ENCODE measurements at regions not wholly inside any gene's neighbourhood (a gene's known extent, or its start where the extent isn't known, plus 50 kb on each side); places are given as distances from the start of the nearest gene placed in this dataset.

DNA sequence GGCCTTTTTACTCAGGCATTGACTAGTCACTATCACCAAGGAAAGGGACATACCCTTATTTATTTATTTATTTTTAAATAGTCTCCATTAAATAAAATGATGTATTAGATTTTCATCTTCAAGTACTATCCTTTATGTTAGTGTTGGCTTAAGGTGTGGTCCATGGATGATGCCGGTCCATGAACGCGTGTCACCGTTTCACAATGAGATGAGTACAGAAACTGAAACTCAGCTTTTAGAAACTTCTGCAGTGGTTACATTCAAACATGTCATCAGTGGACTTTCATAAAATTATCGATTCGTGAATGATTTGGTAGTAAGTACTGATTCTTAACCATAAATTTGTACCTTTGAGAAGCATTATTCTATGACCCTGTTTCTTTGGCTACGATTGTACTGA lies 166.6 kb downstream of the SATB1 start:
- no peaks in the 10 kb centered on the region for H3K27me3 ChIP-seq (ENCODE audit: control insufficient read depth, low read length)
- no peaks in the 10 kb centered on the region for H3K36me3 ChIP-seq (ENCODE audit: control insufficient read depth, low read length)
- TF ChIP-seq, protein P1, sequence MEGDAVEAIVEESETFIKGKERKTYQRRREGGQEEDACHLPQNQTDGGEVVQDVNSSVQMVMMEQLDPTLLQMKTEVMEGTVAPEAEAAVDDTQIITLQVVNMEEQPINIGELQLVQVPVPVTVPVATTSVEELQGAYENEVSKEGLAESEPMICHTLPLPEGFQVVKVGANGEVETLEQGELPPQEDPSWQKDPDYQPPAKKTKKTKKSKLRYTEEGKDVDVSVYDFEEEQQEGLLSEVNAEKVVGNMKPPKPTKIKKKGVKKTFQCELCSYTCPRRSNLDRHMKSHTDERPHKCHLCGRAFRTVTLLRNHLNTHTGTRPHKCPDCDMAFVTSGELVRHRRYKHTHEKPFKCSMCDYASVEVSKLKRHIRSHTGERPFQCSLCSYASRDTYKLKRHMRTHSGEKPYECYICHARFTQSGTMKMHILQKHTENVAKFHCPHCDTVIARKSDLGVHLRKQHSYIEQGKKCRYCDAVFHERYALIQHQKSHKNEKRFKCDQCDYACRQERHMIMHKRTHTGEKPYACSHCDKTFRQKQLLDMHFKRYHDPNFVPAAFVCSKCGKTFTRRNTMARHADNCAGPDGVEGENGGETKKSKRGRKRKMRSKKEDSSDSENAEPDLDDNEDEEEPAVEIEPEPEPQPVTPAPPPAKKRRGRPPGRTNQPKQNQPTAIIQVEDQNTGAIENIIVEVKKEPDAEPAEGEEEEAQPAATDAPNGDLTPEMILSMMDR (IDR thresholded peaks at IDR 0.05; ENCODE audit: low read depth, low read length, poor library complexity, severe bottlenecking) = no peak
- TF ChIP-seq EZH2phosphoT487 (IDR thresholded peaks at IDR 0.05; ENCODE audit: borderline replicate concordance, low read length) = no peak
- no peak overlapping the region for H3K4me2 ChIP-seq (ENCODE audit: low read length)
- H3K4me1 ChIP-seq (ENCODE audit: control insufficient read depth, low read length) = no peaks in the 10 kb centered on the region
- H3K4me3 ChIP-seq (ENCODE audit: low read length) = no peak overlapping the region
- H3F3A ChIP-seq (ENCODE audit: control insufficient read depth, insufficient read depth) = no peaks in the 10 kb centered on the region
- no peaks in the 10 kb centered on the region for H3K79me2 ChIP-seq (ENCODE audit: control insufficient read depth, low read length)
- no peaks in the 10 kb centered on the region for H3K9me3 ChIP-seq (ENCODE audit: control insufficient read depth, insufficient read depth, low read length)
- no peaks in the 10 kb centered on the region for H3K9me2 ChIP-seq (replicated peaks; ENCODE audit: control insufficient read depth, low read length)
- H4K20me1 ChIP-seq (ENCODE audit: control insufficient read depth, insufficient read depth, low read depth, low read length) = no peaks in the 10 kb centered on the region
- no peak overlapping the region for H3K27ac ChIP-seq (ENCODE audit: low read depth, low read length)

DNA sequence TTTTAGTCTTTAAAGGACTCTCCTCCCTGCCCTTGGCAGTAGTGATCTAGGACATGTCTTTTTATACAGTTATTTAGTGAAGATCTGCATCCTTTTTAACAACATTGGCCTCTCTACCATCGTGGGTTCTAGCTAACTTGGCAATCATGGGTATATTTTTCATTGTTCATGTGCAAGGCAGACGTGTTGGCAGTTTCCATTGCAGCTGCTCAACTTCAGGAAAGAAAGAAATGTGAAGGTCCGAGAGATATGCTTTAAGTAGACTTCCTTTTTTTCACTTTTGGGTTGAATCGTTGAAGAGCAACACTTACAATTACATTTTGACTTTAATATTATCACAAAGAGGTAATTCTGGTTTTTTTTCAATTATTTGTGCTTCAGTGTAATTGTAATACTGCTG lies 172.6 kb downstream of the SATB1 start:
- Histone ChIP-seq H3K4me1 (ENCODE audit: control insufficient read depth, low read length) (peaks cover 5% of the 10 kb centered on the region), H3K9me3 (ENCODE audit: control insufficient read depth, insufficient read depth, low read length) (no peaks in the 10 kb centered on the region), H4K20me1 (ENCODE audit: control insufficient read depth, insufficient read depth, low read depth, low read length) (no peaks in the 10 kb centered on the region), H3K36me3 (ENCODE audit: control insufficient read depth, low read length) (no peaks in the 10 kb centered on the region), H3K4me2 (ENCODE audit: low read length) (no peak overlapping the region), H3K9me2 (replicated peaks; ENCODE audit: control insufficient read depth, low read length) (no peaks in the 10 kb centered on the region), H3K27ac (ENCODE audit: low read depth, low read length) (no peak overlapping the region), H3K4me3 (ENCODE audit: low read length) (no peak overlapping the region), H3K27me3 (ENCODE audit: control insufficient read depth, low read length) (no peaks in the 10 kb centered on the region), H3F3A (ENCODE audit: control insufficient read depth, insufficient read depth) (no peaks in the 10 kb centered on the region), H3K79me2 (ENCODE audit: control insufficient read depth, low read length) (no peaks in the 10 kb centered on the region)
- TF ChIP-seq, protein P1 (IDR thresholded peaks at IDR 0.05; ENCODE audit: low read depth, low read length, poor library complexity, severe bottlenecking) = no peak
- TF ChIP-seq EZH2phosphoT487 (IDR thresholded peaks at IDR 0.05; ENCODE audit: borderline replicate concordance, low read length) = no peak

DNA sequence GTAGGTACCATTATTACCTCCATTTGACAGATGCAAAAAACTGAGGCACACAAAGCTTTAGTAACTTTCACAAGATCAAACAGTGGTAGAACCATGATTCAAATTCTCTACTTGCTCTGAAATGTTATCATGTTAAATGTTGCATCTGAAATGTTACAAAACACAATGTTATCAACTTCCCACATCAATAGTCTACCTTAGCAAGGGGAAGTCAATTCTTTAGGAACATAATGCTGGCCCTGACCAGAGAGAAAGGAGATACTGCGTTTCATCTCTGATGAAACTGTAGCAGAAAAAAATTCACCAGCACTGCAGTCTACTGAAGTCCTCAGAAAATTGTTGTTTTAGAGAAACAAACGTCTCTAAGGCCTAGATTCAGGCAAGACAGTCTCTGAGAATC lies 174.1 kb downstream of the SATB1 start:
- H3K9me2 ChIP-seq (replicated peaks; ENCODE audit: control insufficient read depth, low read length) = no peaks in the 10 kb centered on the region
- TF ChIP-seq EZH2phosphoT487 (IDR thresholded peaks at IDR 0.05; ENCODE audit: borderline replicate concordance, low read length) = no peak
- TF ChIP-seq, protein P1 (IDR thresholded peaks at IDR 0.05; ENCODE audit: low read depth, low read length, poor library complexity, severe bottlenecking) = no peak

GRCh38 chr3:18249126-18249525 lies 176.0 kb downstream of the SATB1 start:
- Histone ChIP-seq H3K4me2 (ENCODE audit: low read length) (no peak overlapping the region), H3F3A (ENCODE audit: control insufficient read depth, insufficient read depth) (no peaks in the 10 kb centered on the region), H4K20me1 (ENCODE audit: control insufficient read depth, insufficient read depth, low read depth, low read length) (no peaks in the 10 kb centered on the region), H3K4me1 (ENCODE audit: control insufficient read depth, low read length) (peaks cover 5% of the 10 kb centered on the region), H3K79me2 (ENCODE audit: control insufficient read depth, low read length) (no peaks in the 10 kb centered on the region), H3K27ac (ENCODE audit: low read depth, low read length) (no peak overlapping the region), H3K27me3 (ENCODE audit: control insufficient read depth, low read length) (no peaks in the 10 kb centered on the region), H3K9me3 (ENCODE audit: control insufficient read depth, insufficient read depth, low read length) (no peaks in the 10 kb centered on the region), H3K4me3 (ENCODE audit: low read length) (no peak overlapping the region), H3K36me3 (ENCODE audit: control insufficient read depth, low read length) (no peaks in the 10 kb centered on the region), H3K9me2 (replicated peaks; ENCODE audit: control insufficient read depth, low read length) (no peaks in the 10 kb centered on the region)
- no peak for TF ChIP-seq EZH2phosphoT487 (IDR thresholded peaks at IDR 0.05; ENCODE audit: borderline replicate concordance, low read length)
- TF ChIP-seq, protein P1 (IDR thresholded peaks at IDR 0.05; ENCODE audit: low read depth, low read length, poor library complexity, severe bottlenecking) = no peak

More for the DNA sequence above, 174.1 kb downstream of the SATB1 start:
- no peak overlapping the region for H3K27ac ChIP-seq (ENCODE audit: low read depth, low read length)
- peaks cover 5% of the 10 kb centered on the region for H3K4me1 ChIP-seq (ENCODE audit: control insufficient read depth, low read length)
- no peak overlapping the region for H3K4me2 ChIP-seq (ENCODE audit: low read length)
- H3K36me3 ChIP-seq (ENCODE audit: control insufficient read depth, low read length) = no peaks in the 10 kb centered on the region
- no peaks in the 10 kb centered on the region for H3K79me2 ChIP-seq (ENCODE audit: control insufficient read depth, low read length)
- no peaks in the 10 kb centered on the region for H3F3A ChIP-seq (ENCODE audit: control insufficient read depth, insufficient read depth)
- no peaks in the 10 kb centered on the region for H3K27me3 ChIP-seq (ENCODE audit: control insufficient read depth, low read length)
- no peaks in the 10 kb centered on the region for H4K20me1 ChIP-seq (ENCODE audit: control insufficient read depth, insufficient read depth, low read depth, low read length)
- H3K4me3 ChIP-seq (ENCODE audit: low read length) = no peak overlapping the region
- H3K9me3 ChIP-seq (ENCODE audit: control insufficient read depth, insufficient read depth, low read length) = no peaks in the 10 kb centered on the region
